ENCODE measurements at regions not wholly inside any gene's neighbourhood (a gene's known extent, or its start where the extent isn't known, plus 50 kb on each side); places are given as distances from the start of the nearest gene placed in this dataset.

DNA sequence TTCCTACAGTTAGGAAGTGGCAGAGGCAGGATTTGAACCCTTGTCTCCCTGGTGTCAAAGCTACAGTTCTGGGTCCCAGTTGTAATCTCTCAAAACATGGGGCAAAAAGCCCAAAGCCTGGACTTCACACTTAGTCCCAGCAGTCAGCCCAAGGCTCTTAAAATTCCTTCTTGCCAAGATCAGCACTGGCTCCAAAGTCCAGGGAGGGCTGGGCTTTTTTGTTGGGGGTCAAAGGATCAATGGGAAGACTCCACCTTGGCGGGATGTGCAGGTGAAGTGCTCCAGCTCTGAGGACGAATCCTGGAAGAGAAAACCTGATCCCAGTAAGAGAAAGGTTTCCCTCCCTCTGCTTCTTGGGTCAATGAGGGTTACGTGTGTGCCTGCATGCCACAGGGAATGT is 195.5 kb downstream of the HAPSTR1 start:
- TF ChIP-seq, protein P1, sequence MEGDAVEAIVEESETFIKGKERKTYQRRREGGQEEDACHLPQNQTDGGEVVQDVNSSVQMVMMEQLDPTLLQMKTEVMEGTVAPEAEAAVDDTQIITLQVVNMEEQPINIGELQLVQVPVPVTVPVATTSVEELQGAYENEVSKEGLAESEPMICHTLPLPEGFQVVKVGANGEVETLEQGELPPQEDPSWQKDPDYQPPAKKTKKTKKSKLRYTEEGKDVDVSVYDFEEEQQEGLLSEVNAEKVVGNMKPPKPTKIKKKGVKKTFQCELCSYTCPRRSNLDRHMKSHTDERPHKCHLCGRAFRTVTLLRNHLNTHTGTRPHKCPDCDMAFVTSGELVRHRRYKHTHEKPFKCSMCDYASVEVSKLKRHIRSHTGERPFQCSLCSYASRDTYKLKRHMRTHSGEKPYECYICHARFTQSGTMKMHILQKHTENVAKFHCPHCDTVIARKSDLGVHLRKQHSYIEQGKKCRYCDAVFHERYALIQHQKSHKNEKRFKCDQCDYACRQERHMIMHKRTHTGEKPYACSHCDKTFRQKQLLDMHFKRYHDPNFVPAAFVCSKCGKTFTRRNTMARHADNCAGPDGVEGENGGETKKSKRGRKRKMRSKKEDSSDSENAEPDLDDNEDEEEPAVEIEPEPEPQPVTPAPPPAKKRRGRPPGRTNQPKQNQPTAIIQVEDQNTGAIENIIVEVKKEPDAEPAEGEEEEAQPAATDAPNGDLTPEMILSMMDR (IDR thresholded peaks at IDR 0.05; ENCODE audit: unreplicated experiment): no peak
- intact Hi-C loops (cut with micrococcal nuclease; ENCODE audit: unreplicated experiment): no loop called here
- BruUV-seq (replicated peaks): no TSS peak
- H3K27me3 Mint-ChIP-seq (ENCODE audit: unreplicated experiment): no peaks in the 10 kb centered on the region
- no peak for DNase-seq
- H3K9me3 Mint-ChIP-seq (ENCODE audit: low read depth, unreplicated experiment): peaks cover 3% of the 10 kb centered on the region
- no peak overlapping the region for H3K4me3 Mint-ChIP-seq (ENCODE audit: low read depth, unreplicated experiment)
- H3K27ac Mint-ChIP-seq (ENCODE audit: unreplicated experiment): no peak overlapping the region
- H3K4me1 Mint-ChIP-seq (ENCODE audit: low read depth, unreplicated experiment): peaks cover 16% of the 10 kb centered on the region
- H3K36me3 Mint-ChIP-seq (ENCODE audit: insufficient read depth, unreplicated experiment): no peaks in the 10 kb centered on the region
- CTCF ChIA-PET: no interaction called here

DNA sequence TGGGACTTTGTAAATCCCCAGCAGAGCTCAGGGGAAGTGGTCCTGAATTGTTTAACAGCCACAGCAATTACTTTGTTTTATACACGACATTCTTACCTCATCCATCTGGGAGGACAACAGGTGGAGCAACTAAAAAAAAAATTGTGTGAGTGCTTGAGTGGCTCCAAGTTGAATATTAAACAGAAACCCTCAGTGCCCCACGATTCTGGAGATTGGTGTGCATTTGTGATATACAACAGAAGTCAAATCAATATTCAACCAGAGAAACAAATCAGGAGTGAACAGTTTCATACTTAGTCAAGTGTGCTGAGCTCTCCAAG is 204.8 kb downstream of the HAPSTR1 start:
- H3K36me3 Mint-ChIP-seq (ENCODE audit: insufficient read depth, unreplicated experiment): no peaks in the 10 kb centered on the region
- no peak overlapping the region for H3K27ac Mint-ChIP-seq (ENCODE audit: unreplicated experiment)
- intact Hi-C loops (cut with micrococcal nuclease; ENCODE audit: unreplicated experiment): loop anchor here (5.0 kb wide), 2 partner anchors 76 to 121 kb away; no protein-coding TSS in a partner anchor
- BruUV-seq (replicated peaks): no TSS peak
- DNase-seq: no peak
- peaks cover 9% of the 10 kb centered on the region for H3K4me1 Mint-ChIP-seq (ENCODE audit: low read depth, unreplicated experiment)
- CTCF ChIA-PET: interaction anchor here (1.0 kb wide), 1 partner anchor 151 kb away, joined by 3 read pairs; no protein-coding TSS in a partner anchor
- no peak overlapping the region for H3K4me3 Mint-ChIP-seq (ENCODE audit: low read depth, unreplicated experiment)
- H3K9me3 Mint-ChIP-seq (ENCODE audit: low read depth, unreplicated experiment): no peaks in the 10 kb centered on the region
- no peaks in the 10 kb centered on the region for H3K27me3 Mint-ChIP-seq (ENCODE audit: unreplicated experiment)
- TF ChIP-seq, protein P1 (IDR thresholded peaks at IDR 0.05; ENCODE audit: unreplicated experiment): no peak

DNA sequence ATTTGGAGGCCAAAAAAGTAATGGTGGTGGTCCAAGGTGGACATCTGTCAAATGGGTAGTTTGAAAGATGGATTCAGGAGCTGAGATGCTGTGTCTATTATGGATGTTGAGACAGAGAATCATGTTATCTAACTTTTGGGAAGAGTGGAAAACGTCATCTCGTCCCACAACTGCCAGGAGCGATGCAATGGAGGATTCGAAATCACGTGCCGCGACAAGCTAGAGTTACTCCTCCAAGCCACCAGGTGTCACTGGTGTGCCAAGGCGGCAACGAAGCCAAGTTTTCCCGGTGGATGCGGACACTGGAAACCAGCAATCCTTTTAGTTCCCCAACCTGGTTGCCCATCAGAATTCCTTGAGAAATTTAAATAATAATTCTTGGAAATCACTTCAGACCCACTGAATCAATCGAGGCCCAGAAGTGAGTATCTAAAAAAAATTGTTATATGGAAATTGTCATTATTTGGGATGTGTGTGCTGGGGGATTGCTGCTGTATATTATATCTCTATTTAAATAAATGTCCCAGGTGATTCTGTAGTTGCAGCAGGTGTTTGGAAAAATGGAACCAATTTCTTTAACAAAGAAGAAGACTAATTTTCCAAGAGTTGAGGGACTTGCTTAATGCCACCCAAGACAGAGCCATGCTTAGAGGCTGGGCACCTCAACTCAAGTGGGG is 206.1 kb downstream of the HAPSTR1 start:
- Mint-ChIP-seq H3K4me3 (ENCODE audit: low read depth, unreplicated experiment) (no peak overlapping the region), H3K4me1 (ENCODE audit: low read depth, unreplicated experiment) (peaks cover 9% of the 10 kb centered on the region), H3K36me3 (ENCODE audit: insufficient read depth, unreplicated experiment) (no peaks in the 10 kb centered on the region), H3K27me3 (ENCODE audit: unreplicated experiment) (no peaks in the 10 kb centered on the region), H3K27ac (ENCODE audit: unreplicated experiment) (no peak overlapping the region), H3K9me3 (ENCODE audit: low read depth, unreplicated experiment) (peaks cover 2% of the 10 kb centered on the region)
- TF ChIP-seq, protein P1 (IDR thresholded peaks at IDR 0.05; ENCODE audit: unreplicated experiment): peak; percentile 82
- intact Hi-C loops (cut with micrococcal nuclease; ENCODE audit: unreplicated experiment): loop anchor here (5.0 kb wide), 2 partner anchors 75 to 120 kb away; no protein-coding TSS in a partner anchor
- CTCF ChIA-PET: interaction anchor here (0.5 to 1.4 kb wide), 3 partner anchors 19 to 242 kb away, joined by 5 to 8 read pairs (median 5); no protein-coding TSS in a partner anchor
- peak; percentile 53 for DNase-seq
- no TSS peak for BruUV-seq (replicated peaks)

DNA sequence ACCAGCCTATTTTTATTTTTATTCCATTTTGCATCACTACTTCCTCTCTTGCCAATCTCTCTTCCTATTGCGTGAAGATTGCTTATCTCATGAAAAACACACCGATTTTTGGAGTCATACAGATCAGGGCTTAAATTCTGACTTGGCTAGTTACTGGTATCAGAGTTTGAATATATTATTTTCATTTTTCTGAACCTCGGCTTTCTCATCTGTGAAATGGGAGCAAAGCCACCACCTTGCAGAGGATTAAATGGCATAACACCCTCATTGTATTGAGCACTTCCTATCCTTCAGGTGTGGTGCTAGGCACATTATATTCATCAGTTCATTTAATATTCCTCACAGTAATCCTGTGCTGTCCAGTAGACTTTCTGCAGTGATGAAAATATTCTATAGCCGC is 208.8 kb downstream of the HAPSTR1 start:
- Mint-ChIP-seq H3K27ac (ENCODE audit: unreplicated experiment) (no peak overlapping the region), H3K36me3 (ENCODE audit: insufficient read depth, unreplicated experiment) (no peaks in the 10 kb centered on the region), H3K4me1 (ENCODE audit: low read depth, unreplicated experiment) (peaks cover 9% of the 10 kb centered on the region), H3K4me3 (ENCODE audit: low read depth, unreplicated experiment) (no peak overlapping the region), H3K9me3 (ENCODE audit: low read depth, unreplicated experiment) (peaks cover 2% of the 10 kb centered on the region), H3K27me3 (ENCODE audit: unreplicated experiment) (peaks cover 16% of the 10 kb centered on the region)
- no TSS peak for BruUV-seq (replicated peaks)
- intact Hi-C loops (cut with micrococcal nuclease; ENCODE audit: unreplicated experiment): no loop called here
- CTCF ChIA-PET: no interaction called here
- TF ChIP-seq, protein P1 (IDR thresholded peaks at IDR 0.05; ENCODE audit: unreplicated experiment): no peak
- no peak for DNase-seq

Data from Calu3 (cell line).